GM21737 (cell line): ENCODE measurements at regions not wholly inside any gene's neighbourhood (a gene's known extent, or its start where the extent isn't known, plus 50 kb on each side); places are given as distances from the start of the nearest gene placed in this dataset.

ENCODE experiments used
- ATAC-seq: cut with Tn5 transposase; IDR thresholded peaks from one replicate; pipeline ENCODE4 v1.9.1; 2021; ENCODE audit warnings: mild to moderate bottlenecking, moderate library complexity; ENCODE audit not compliant: unreplicated experiment

DNA sequence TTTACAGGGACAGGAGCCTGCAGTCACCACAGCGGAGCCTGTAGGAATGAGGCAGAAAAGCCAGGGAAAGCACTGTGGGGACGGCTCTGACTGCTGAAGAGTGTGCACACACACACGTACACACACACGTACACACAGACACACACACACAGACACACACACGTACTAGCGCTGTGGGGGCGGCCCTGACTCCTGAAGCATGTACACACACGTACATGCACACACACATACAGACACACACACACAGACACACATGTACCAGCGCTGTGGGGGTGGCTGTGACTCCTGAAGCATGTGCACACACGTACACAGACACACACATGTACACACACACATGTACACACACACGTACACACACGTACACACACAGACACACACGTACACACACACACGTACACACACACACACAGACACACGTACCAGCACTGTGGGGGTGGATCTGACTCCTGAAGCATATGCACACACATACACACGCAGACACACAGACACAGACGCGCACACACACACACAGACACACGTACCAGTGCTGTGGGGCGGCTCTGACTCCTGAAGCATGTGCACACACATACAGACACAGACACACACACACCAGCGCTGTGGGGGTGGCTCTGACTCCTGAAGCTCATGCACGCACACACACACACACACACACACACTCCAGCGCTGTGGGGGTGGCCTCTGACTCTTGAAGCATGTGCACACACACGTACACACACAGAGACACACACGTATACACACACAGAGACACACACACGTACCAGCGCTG lies 127.3 kb downstream of the DLL1 start:
- no peak for ATAC-seq

DNA sequence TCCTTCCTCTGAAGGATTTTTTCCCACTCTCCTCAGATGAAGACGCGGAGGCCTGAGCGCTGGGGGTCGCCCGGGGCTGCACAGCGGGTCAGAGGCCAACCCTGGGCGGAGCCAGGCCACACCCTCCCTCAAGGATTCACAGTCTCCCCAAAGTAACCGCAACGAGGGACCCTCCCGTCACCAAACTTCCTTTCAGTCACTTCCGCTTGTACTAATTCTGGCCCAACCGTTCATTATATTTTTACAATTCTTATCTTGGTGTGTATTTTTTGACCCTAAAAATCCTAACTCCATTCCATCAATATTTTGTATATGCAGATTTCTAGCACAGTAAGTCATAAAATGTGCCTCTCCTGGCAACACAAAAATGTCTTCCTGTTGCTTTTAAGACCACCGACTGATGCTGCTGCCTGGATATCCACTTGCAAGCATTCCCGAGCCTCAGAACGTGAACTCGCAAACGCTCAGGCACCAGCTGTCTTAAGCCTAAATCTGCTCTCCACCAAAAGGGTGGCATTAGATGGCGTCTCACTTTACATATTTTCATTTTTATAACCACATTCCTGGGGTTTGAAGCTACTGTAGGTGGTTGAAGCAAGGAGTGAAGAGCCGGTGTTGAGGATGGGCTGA lies 128.0 kb downstream of the DLL1 start:
- ATAC-seq: no peak

- ATAC-seq: no peak
These were observed 128.7 kb downstream of the DLL1 start for GRCh38 chr6:170162011-170162774.

GRCh38 chr6:170160628-170161611 lies 130.0 kb downstream of the DLL1 start:
- no peak for ATAC-seq

- no peak for ATAC-seq
These were observed 130.7 kb downstream of the DLL1 start for GRCh38 chr6:170160031-170160627.

DNA sequence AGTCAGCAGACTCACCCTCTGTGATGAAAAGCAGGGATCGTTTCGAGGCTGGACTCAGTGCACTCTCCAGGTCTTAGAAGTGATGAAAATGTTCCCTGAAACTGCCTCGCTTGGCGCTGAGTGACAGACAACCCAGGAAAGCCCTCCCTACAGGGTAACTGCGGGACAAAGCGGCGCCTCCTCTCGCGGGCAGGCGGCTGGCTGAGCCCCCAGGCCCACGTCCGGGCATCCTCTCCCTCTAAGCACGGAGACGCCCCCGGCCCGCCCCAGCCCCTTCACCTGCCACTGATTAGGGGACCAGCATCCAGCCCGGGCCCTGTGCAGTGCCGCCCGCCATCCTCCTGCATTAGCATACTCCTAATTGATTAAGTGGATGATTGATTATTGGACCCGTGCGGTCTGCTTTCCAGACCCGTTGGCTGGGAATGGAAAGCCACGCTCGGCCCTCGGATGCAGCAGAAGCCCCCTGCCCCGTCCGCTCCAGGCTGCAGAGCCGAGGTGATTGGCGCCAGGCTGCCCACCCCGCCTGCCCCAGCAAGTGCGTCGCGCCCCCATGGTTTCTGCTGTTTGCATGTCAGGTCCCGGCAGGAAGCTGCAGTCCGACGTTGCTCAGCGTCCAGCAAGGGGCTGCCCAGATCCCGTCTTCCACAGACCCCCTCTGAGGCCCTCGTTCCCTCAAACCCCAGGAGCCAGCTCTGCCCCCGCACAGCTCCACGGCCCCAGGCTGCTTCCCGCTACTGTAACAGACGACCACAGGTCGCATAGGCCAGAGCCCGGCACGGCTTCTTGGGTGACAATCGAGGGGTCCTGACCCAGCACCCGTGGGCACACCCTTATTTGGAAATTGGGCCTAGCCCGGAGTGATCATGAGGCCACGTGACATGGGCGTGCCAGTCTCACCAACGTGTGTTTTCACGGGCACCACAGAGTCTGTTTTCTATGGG lies 131.6 kb downstream of the DLL1 start:
- ATAC-seq: no peak

- ATAC-seq: no peak
These were observed 132.4 kb downstream of the DLL1 start for GRCh38 chr6:170158296-170159021.

DNA sequence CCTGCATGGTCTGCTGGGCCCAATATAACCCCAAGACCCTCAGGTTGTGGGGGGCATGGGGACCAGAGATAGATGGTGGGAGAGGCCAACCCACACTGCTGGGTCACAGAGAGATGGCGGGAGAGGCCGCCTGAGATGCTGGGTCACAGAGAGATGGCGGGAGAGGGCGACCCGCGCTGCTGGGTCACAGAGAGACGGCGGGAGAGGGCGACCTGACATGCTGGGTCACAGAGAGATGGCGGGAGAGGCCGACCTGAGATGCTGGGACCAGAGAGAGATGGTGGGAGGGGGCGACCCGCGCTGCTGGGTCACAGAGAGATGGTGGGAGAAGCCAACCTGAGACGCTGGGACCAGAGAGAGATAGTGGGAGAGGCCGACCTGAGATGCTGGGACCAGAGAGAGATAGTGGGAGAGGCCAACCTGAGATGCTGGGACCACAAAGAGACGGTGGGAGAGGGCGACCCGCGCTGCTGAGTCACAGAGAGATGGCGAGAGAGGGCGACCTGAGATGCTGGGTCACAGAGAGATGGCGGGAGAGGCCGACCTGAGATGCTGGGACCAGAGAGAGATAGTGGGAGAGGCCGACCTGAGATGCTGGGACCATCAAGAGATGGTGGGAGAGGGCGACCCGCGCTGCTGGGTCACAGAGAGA lies 133.2 kb downstream of the DLL1 start:
- no peak for ATAC-seq

- no peak for ATAC-seq
These were observed 134.2 kb downstream of the DLL1 start for GRCh38 chr6:170156448-170157375.

GRCh38 chr6:170155464-170156196 lies 135.2 kb downstream of the DLL1 start:
- ATAC-seq: no peak

- ATAC-seq: no peak
These were observed 137.2 kb downstream of the DLL1 start for GRCh38 chr6:170153436-170154319.

- ATAC-seq: no peak
These were observed 137.9 kb downstream of the DLL1 start for GRCh38 chr6:170152989-170153388.

- ATAC-seq: no peak
These were observed 138.6 kb downstream of the DLL1 start for GRCh38 chr6:170152124-170152926.

DNA sequence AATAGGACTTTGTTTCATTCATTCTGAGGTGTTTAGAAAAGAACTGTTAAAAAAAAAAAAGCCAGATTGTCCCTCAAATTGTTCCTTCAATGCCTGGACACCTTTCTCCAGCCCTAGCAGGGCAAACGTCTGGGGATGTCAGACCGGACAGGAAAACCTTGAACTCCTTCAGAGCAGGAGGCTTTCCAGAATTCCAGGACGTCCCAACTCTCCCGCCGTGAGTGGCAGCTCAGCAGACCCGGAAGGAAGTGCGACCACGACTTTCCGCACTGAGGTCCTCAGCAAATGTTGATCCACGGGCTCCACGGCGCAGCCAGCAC lies 139.1 kb downstream of the DLL1 start:
- ATAC-seq: no peak

- ATAC-seq: no peak
These were observed 139.5 kb downstream of the DLL1 start for GRCh38 chr6:170151321-170151771.
